D721Med (cell line): ENCODE measurements at regions not wholly inside any gene's neighbourhood (a gene's known extent, or its start where the extent isn't known, plus 50 kb on each side); places are given as distances from the start of the nearest gene placed in this dataset.

Experiments
- DNase-seq: peaks from one replicate; pipeline ENCODE4 v3.0.0; 2011; ENCODE audit warnings: low spot score; ENCODE audit not compliant: insufficient read length
- FAIRE-seq: peaks from 2 replicates; lab custom pipeline; 2011; peaks lifted over from hg19 to GRCh38; lab: Jason Lieb, UNC
- TF ChIP-seq, protein P1 (sequence below): IDR thresholded peaks from 2 replicates; pipeline ENCODE4 v1.5.1; 2012; ENCODE audit warnings: mild to moderate bottlenecking, control low read depth; ENCODE audit not compliant: insufficient read depth; ENCODE audit errors: missing control alignments

DNA sequence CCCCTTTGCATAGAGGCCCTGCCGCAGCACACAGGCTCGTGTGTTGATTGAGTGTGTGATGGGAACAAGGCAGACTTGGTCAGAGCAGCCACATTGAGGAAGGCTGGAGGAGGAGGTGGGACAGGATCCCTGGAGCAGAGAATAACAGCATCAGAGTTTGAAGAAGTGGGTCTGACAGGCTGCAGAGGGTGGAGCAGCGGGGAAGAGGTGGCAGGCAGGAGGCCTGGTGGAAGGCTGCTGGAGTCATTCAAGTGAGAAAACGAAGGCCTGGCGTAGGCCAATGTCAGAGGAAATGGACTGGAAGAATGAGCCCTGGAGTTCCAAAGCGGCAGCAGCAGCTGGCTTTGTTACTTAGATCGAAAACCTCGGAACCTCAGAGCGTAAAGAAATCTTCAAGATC lies 115.0 kb upstream of the GRIK3 start:
- no peak for FAIRE-seq
- TF ChIP-seq, protein P1, sequence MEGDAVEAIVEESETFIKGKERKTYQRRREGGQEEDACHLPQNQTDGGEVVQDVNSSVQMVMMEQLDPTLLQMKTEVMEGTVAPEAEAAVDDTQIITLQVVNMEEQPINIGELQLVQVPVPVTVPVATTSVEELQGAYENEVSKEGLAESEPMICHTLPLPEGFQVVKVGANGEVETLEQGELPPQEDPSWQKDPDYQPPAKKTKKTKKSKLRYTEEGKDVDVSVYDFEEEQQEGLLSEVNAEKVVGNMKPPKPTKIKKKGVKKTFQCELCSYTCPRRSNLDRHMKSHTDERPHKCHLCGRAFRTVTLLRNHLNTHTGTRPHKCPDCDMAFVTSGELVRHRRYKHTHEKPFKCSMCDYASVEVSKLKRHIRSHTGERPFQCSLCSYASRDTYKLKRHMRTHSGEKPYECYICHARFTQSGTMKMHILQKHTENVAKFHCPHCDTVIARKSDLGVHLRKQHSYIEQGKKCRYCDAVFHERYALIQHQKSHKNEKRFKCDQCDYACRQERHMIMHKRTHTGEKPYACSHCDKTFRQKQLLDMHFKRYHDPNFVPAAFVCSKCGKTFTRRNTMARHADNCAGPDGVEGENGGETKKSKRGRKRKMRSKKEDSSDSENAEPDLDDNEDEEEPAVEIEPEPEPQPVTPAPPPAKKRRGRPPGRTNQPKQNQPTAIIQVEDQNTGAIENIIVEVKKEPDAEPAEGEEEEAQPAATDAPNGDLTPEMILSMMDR, result no peak
- no peak for DNase-seq

DNA sequence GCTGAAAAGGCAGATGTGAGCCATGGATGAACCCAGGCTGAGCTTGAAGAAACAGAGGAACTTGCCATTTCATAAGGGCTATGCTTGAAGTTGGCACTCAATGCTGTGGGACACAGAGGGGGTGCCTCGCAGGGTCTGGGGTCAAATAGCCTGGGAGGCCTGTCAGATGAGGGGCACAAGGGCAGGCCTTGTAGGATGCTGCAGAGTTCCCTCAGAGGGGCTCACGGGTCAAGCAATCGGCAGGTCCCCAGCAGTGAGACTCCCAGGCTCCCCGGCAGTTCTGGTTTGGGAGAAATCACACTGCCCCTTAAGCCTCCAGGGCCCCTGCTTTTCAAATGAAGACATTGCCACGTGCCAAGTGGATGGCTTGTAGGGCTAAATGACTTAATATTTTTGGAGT lies 116.7 kb upstream of the GRIK3 start:
- TF ChIP-seq, protein P1, result no peak
- no peak for FAIRE-seq
- no peak for DNase-seq

DNA sequence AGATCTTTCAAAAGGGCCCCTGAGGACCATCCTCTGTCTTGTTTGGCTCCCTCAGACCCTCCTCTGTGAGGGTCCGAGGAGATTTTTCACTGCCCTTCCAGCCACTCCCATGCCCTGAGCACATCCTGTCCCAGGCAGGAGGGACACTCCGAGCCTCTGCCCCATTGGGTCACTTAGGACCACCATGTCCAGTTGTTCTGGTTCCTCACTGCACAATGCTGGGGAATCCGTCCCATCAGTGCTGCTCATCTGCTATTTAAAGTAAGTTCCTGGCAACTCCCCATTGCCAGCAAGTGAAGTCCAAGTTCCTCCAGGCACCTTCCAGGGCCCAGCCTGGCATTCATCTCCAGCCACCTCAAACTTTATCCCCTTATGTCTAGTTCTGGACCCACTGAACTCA lies 117.5 kb upstream of the GRIK3 start:
- FAIRE-seq (no peak), DNase-seq (no peak)
- TF ChIP-seq, protein P1, result no peak

DNA sequence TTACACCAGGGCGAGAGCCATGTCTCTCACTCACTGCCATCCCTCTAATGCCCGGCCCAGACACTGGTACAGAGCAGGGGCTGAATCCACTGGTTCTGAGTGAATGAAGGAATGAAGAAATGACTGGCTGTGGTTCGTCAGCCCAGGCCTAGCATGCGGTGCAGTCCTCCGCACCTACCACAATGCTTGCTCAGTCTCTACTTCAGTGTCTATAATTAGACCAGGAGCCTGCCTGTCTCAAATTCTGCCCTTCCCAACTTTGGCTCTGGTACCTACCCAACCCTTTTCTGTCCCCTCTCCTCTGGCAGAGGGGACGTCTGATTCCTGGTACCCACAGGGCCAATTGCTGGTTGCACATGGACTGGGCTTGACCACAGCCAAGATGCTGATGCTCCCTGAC lies 118.2 kb upstream of the GRIK3 start:
- TF ChIP-seq, protein P1, result no peak

DNA sequence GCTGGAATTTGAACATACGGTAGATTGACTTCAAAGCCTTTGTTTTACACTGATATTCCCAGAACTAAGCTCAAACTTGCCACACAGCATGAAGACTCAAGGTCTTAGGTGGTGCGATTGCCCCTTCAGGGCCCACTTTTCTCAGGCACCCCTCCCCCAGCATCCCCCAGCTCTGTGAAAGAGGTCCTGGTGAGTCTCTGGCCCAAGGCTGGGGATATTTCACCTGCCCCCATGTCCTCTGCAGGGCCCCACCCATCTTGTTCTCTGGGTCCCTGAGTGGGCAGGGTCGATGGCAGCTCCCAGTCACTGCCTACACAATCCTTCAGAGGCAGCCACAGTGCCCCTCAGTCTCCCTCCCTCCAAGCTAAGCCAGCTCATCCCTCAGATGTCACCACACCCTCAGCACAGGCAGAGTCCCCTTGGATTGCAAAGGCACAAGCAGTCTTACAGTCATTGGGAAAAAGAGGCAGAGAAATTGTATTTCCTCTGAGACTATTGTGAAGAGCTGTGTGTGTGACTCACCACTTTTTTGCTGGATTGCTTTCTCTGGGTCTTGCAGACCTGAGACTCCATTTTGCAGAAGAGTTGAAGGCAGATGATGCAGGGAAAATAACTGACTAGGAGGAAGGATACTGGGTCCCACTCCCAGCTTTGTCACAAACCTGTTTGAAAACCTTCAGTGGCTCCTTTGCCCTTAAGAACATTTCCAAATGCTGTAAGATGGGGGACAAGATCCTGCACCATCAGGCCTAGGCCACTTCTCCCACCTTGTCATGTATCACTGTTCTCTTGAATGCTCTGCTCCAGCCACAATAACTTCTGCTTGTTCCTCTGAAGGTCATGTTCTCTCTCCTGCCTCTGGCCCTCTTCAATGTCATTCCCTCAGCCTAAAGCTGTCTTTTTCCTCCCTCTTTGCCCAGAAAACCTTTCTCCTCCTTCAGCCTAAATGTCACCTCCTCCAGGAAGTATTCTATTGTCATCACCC lies 119.1 kb upstream of the GRIK3 start:
- DNase-seq (no peak), FAIRE-seq (no peak)
- TF ChIP-seq, protein P1, result no peak

More for the DNA sequence above, 118.2 kb upstream of the GRIK3 start:
- DNase-seq (no peak), FAIRE-seq (no peak)

DNA sequence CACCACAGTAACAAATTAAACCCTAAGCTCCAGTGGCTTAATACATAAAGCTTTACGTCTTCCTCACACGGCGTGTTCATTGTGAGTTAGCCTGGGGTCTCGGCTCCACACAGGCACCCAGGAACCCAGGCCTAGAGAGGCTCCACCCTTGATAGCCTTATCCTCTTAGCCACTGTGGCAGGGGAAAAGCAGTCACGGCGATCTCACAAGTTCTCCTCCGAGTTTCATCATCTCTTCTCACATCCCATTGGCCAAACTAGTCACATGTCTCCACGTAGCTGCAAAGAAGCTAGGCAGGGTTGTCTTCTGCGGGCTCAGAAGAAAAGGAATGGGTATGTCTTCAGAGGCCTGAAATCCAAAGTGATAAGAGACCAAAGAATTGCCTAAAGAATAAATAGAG lies 122.3 kb upstream of the GRIK3 start:
- no peak for FAIRE-seq
- TF ChIP-seq, protein P1, result no peak
- no peak for DNase-seq

DNA sequence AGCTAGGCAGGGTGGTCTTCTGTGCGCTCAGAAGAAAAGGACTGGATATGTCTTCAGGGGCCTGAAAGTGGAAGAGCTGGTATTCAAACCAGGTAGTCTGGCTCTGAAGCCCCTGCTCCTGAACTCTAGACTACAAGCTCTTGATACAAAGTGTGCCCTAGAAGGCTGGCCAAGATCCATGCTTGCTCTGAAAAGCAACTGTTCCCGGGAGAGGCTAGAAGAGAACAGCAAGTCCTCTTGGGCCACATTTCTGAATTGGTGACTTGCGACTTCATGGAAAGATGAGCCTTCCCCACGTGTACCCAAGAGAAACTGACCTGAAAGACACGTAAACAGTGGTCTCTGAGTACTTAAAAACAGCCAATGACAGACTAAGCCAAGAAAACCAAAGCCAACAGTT lies 123.3 kb upstream of the GRIK3 start:
- TF ChIP-seq, protein P1, result no peak
- FAIRE-seq (no peak), DNase-seq (no peak)
